ENCODE measurements at regions not wholly inside any gene's neighbourhood (a gene's known extent, or its start where the extent isn't known, plus 50 kb on each side); places are given as distances from the start of the nearest gene placed in this dataset.
"Not testable (repeated sequence)": the region's sequence is repeated elsewhere in the genome, so short reads cannot be mapped to it uniquely, and the experiment has no call there.

DNA sequence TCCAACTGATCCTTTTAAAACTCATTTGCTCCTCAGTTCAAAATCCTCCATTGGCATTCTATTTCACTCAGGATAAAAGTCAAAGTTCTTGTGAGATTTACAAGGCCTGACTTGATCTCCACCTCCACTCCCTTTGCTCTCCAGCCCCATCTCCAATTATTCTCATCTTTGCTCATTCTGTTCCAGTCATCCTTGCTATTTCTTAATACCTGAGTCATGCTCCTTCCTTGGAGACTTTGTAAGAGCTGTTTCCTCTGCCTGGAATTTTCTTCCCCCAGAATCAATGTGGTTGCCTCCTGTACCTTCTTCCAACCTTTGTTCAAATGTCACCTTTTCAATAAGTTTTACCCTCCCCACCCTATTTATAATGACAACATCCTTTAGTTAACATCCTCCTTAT lies 373.5 kb downstream of the HTR1B start:
- TF ChIP-seq, protein P1, sequence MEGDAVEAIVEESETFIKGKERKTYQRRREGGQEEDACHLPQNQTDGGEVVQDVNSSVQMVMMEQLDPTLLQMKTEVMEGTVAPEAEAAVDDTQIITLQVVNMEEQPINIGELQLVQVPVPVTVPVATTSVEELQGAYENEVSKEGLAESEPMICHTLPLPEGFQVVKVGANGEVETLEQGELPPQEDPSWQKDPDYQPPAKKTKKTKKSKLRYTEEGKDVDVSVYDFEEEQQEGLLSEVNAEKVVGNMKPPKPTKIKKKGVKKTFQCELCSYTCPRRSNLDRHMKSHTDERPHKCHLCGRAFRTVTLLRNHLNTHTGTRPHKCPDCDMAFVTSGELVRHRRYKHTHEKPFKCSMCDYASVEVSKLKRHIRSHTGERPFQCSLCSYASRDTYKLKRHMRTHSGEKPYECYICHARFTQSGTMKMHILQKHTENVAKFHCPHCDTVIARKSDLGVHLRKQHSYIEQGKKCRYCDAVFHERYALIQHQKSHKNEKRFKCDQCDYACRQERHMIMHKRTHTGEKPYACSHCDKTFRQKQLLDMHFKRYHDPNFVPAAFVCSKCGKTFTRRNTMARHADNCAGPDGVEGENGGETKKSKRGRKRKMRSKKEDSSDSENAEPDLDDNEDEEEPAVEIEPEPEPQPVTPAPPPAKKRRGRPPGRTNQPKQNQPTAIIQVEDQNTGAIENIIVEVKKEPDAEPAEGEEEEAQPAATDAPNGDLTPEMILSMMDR (conservative IDR thresholded peaks at IDR 0.05; ENCODE audit: control insufficient read depth, insufficient read depth, low read depth, low read length), result no peak
- no peak overlapping the region for H3K4me3 ChIP-seq (ENCODE audit: control insufficient read depth, low read depth, low read length)
- DNase-seq (ENCODE audit: low read depth), result peak; percentile 52

DNA sequence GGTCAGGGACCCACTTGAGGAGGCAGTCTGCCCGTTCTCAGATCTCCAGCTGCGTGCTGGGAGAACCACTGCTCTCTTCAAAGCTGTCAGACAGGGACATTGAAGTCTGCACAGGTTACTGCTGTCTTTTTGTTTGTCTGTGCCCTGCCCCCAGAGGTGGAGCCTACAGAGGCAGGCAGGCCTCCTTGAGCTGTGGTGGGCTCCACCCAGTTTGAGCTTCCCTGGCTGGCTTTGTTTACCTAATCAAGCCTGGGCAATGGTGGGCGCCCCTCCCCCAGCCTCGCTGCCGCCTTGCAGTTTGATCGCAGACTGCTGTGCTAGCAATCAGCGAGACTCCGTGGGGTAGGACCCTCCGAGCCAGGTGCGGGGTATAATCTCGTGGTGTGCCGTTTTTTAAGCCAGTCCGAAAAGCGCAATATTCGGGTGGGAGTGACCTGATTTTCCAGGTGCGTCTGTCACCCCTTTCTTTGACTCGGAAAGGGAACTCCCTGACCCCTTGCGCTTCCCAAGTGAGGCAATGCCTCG lies 375.4 kb downstream of the HTR1B start:
- not testable (repeated sequence) for H3K4me3 ChIP-seq (ENCODE audit: control insufficient read depth, low read depth, low read length); DNase-seq (ENCODE audit: low read depth)

DNA sequence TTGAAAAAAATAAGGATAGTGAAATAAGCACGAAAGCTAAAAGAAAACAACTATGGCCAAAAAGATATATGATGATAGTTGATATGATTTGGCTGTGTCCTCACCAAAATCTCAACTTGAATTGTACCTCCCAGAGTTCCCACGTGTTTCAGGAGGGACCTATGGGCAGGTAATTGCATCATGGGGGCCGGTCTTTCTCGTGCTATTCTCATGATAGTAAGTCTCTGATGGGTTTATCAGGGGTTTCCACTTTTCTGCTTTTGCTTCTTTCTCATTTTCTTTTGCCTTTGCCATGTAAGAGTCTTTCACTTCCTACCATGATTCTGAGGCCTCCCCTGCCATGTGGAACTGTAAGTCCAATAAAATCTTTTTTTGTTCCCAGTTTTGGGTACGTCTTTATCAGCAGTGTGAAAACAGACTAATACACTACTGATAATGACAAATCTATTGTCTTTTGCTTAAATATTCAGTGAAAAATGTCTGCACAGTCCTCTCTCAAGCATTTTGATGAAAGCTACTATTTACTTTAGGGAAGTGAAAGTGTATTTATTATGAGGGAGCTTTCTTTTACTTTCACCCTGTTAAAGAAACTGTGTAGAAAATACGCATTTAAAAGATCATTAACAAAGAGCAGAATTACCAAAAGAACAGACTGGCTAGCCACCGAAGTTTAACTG lies 389.1 kb downstream of the HTR1B start:
- DNase-seq (ENCODE audit: low read depth), result no peak
- TF ChIP-seq, protein P1 (conservative IDR thresholded peaks at IDR 0.05; ENCODE audit: control insufficient read depth, insufficient read depth, low read depth, low read length), result no peak
- H3K4me3 ChIP-seq (ENCODE audit: control insufficient read depth, low read depth, low read length), result no peak overlapping the region

DNA sequence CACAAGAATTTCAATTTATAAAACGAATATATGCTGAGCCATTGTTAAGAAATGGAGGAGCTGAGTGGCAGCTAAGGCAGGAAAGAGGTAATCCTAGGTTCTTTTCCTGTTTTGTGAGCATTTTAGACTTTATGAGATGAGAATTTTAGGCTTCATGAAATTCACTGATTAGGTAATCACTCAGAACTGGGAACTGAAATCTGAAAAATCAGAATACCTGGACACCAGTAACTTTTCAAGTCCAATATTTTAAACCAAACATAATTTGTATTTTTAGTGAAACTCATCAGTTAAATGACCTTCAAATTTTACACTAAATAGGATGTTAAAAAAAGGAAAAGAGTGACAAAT lies 389.9 kb downstream of the HTR1B start:
- H3K4me3 ChIP-seq (ENCODE audit: control insufficient read depth, low read depth, low read length), result no peak overlapping the region
- no peak for DNase-seq (ENCODE audit: low read depth)
- TF ChIP-seq, protein P1 (conservative IDR thresholded peaks at IDR 0.05; ENCODE audit: control insufficient read depth, insufficient read depth, low read depth, low read length), result no peak

DNA sequence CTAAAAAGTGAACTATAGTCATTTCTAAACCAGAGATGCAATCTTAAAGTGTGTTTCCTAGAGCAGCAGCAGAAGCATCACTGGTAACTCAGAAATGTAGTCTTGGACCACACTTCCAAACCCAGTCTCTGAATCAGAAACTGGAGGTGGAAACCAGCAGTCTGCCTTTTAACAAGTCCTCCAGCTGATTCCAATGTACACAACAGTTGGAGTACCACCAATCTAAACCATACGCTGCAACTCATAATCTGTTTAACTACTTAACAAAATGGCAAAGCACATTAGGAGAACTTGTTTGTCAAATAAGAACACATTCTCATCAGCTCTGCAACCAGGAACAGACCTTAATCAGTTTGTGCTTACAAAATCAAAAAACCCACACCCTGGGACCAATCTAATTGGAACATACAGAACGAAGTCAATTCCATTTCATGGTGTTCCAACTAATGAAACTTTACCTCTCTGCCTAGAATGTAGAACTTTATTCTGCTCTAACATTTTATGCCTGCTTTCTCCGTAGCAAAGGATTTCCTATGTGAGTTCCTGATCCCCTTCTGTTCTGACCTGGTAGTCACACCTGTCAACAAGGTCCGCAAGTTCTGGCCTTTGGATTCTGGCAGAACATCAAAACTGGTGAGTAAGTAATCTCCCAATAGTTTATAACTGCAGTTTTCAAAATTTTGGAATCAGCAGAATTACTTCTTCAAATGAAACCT lies 390.4 kb downstream of the HTR1B start:
- DNase-seq (ENCODE audit: low read depth), result peak; percentile 2
- H3K4me3 ChIP-seq (ENCODE audit: control insufficient read depth, low read depth, low read length), result no peak overlapping the region
- TF ChIP-seq, protein P1 (conservative IDR thresholded peaks at IDR 0.05; ENCODE audit: control insufficient read depth, insufficient read depth, low read depth, low read length), result no peak

DNA sequence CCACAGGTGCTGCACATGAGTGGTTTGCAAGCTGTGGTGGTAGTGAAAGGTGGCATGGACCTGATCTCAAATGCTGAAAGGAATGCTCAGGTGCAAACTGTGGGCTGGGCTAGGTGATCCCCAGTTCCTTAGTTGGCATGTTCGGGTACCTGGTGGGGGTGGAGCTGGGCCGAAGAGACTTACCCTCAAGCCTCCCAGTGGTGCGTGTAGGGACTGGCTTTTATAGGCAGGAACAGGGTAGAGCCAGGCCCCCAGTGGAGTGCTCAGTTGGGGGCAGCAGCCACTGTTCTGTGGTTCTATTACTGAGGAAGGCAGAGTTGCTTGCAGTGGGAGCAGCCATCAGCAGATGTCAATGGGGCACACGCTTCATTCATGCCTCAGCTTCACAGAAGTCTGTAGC lies 399.8 kb downstream of the HTR1B start:
- TF ChIP-seq, protein P1 (conservative IDR thresholded peaks at IDR 0.05; ENCODE audit: control insufficient read depth, insufficient read depth, low read depth, low read length), result no peak
- no peak overlapping the region for H3K4me3 ChIP-seq (ENCODE audit: control insufficient read depth, low read depth, low read length)
- DNase-seq (ENCODE audit: low read depth), result no peak

DNA sequence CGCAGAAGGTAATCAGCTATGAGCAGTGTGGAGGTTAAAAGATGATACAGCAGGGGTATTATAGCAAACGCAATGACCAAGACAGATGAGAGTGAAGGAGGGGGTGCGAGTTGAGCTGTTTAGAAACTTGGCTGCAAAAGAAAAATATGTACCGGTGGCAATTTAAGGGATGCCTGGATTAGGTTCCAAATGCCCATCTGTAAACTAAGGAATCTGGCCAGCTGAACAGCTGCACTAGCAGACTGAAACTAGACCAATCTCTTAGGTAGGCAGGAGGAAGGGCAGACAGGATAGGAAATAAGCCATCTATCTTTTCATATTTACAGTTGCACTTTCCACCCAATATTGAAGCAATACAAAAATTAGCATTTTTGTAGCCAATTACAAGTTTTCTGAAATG lies 407.6 kb downstream of the HTR1B start:
- no peak for DNase-seq (ENCODE audit: low read depth)
- H3K4me3 ChIP-seq (ENCODE audit: control insufficient read depth, low read depth, low read length), result no peak overlapping the region
- TF ChIP-seq, protein P1 (conservative IDR thresholded peaks at IDR 0.05; ENCODE audit: control insufficient read depth, insufficient read depth, low read depth, low read length), result no peak
